8988T (cell line): ENCODE measurements at regions not wholly inside any gene's neighbourhood (a gene's known extent, or its start where the extent isn't known, plus 50 kb on each side); places are given as distances from the start of the nearest gene placed in this dataset.
"Not testable (repeated sequence)": the region's sequence is repeated elsewhere in the genome, so short reads cannot be mapped to it uniquely, and the experiment has no call there.

Experiments
- DNase-seq: peaks from one replicate; pipeline ENCODE4 v3.0.0; 2011

GRCh38 chr2:87360927-87361326 lies 339.3 kb upstream of the PLGLB1 start:
- not testable (repeated sequence) for DNase-seq

DNA sequence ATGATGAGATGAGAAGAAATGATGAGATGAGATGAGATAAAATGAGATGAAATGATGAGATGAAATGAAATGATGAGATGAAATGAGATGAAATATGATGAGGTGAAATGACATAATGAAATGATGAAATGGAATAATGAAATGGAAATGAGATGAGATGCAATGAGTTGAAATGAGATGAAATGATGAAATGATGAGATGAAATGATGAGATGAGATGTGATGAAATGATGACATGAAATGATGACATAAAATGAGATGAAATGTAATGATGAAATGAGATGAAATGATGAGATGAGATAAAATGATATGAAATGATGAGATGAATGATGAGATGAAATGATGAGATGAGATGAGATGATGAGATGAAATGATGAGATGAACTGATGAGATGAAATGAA lies 340.2 kb upstream of the PLGLB1 start:
- not testable (repeated sequence) for DNase-seq

GRCh38 chr2:87364379-87364778 lies 342.7 kb upstream of the PLGLB1 start:
- not testable (repeated sequence) for DNase-seq

DNA sequence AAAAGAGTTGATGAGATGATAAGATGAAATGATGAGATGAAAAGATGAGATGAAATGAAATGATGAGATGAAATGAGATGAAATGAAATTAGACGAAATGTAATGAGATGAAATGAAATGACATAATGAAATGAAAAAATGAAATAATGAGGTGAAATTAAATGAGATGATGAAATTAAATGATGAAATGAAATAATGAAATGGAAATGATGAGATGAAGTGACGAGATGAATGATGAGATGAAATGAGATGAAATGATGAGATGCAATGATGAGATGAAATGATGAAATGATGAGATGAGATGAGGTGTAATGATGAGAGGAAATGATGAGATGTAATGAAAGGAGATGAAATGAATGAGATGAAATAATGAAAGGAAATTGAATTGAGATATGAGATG lies 343.4 kb upstream of the PLGLB1 start:
- not testable (repeated sequence) for DNase-seq

- not testable (repeated sequence) for DNase-seq
Measured at GRCh38 chr2:87386063-87386560, 361.8 kb upstream of the PLGLB2 start.

DNA sequence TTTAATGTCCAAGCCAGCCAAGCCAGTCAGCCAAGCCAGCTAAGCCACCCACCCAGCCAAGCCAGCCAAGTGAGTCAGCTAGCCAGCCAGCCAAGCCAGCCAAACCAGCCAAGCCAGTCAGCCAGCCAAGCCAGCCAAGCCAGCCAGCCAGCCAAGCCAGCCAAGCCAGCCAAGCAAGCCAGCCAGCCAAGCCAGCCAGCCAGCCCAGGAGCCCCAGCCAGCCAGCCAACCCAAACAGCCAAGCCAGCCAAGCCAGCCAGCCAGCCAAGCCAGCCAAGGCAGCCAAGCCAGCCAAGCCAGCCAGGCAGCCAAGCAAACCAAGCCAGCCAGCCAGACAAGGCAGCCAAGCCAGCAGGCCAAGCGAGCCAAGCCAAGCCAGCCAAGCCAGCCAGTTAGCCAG lies 352.1 kb upstream of the PLGLB2 start:
- DNase-seq, result not testable (repeated sequence)

DNA sequence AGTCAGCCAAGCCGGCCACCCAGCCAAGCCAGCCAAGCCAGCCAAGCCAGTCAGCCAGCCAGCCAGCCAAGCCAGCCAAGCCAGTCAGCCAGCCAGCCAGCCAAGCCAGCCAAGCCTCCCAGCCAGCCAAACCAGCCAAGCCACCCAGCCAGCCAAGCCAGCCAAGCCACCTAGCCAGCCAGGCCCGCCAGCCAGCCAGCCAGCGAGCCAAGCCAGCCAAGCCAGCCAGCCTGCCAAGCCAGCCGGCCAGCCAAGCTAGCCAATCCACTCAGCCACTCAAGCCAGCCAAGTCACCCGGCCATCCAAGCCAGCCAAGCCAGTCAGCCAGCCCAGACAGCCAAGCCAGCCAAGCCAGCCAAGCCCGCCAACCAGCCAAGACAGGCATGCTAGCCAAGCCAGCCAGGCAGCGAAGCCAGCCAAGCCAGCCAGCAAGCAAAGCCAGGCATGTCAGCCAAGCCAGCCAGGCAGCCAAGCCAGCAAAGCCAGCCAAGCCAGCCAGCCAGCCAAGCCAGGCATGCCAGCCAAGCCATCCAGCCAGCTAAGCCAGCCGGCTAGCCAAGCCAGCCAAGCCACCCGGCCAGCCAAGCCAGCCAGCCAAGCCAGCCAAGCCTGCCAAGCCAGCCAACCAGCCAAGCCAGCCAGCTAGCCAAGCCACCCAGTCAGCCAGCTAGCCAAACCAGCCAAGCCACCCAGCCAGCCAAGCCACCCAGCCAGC lies 351.2 kb upstream of the PLGLB2 start:
- not testable (repeated sequence) for DNase-seq

DNA sequence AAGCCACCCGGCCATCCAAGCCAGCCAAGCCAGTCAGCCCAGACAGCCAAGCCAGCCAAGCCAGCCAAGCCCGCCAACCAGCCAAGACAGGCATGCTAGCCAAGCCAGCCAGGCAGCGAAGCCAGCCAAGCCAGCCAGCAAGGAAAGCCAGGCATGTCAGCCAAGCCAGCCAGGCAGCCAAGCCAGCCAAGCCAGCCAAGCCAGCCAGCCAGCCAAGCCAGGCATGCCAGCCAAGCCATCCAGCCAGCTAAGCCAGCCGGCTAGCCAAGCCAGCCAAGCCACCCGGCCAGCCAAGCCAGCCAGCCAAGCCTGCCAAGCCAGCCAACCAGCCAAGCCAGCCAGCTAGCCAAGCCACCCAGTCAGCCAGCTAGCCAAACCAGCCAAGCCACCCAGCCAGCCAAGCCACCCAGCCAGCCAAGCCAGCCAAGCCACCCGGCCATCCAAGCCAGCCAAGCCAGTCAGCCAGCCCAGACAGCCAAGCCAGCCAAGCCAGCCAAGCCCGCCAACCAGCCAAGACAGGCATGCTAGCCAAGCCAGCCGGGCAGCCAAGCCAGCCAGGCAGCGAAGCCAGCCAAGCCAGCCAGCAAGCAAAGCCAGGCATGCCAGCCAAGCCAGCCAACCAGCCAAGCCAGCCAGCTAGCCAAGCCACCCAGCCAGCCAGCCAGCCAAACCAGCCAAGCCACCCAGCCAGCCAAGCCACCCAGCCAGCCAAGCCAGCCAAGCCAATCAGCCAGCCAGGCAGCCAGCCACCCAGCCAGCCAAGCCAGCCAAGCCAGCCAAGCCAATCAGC lies 350.4 kb upstream of the PLGLB2 start:
- DNase-seq, result not testable (repeated sequence)

DNA sequence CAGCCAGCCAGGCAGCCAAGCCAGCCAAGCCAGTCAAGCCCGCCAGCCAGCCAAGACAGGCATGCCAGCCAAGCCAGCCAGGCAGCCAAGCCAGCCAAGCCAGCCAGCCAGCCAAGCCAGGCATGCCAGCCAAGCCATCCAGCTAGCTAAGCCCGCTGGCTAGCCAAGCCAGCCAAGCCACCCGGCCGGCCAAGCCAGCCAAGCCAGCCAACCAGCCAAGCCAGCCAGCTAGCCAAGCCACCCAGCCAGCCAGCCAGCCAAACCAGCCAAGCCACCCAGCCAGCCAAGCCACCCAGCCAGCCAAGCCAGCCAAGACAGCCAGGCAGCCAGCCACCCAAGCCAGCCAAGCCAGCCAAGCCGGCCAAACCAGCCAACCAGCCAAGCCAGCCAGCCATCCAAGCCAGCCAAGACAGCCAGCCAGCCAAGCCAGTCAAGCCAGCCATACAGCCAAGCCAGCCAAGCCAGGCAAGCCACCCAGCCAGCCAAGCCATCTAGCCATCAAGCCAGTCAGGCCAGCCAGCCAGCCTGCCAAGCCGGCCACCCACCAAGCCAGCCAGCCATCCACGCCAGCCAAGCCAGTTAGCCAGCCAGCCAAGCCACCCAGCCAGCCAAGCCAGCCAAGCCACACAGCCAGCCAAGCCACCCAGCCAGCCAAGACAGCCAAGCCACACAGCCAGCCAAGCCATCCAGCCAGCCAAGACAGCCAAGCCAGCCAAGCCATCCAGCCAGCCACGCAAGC lies 349.2 kb upstream of the PLGLB2 start:
- not testable (repeated sequence) for DNase-seq

GRCh38 chr2:87401726-87402345 lies 346.1 kb upstream of the PLGLB2 start:
- no peak for DNase-seq

- DNase-seq, result no peak
Measured at GRCh38 chr2:87403893-87404175, 344.1 kb upstream of the PLGLB2 start.

DNA sequence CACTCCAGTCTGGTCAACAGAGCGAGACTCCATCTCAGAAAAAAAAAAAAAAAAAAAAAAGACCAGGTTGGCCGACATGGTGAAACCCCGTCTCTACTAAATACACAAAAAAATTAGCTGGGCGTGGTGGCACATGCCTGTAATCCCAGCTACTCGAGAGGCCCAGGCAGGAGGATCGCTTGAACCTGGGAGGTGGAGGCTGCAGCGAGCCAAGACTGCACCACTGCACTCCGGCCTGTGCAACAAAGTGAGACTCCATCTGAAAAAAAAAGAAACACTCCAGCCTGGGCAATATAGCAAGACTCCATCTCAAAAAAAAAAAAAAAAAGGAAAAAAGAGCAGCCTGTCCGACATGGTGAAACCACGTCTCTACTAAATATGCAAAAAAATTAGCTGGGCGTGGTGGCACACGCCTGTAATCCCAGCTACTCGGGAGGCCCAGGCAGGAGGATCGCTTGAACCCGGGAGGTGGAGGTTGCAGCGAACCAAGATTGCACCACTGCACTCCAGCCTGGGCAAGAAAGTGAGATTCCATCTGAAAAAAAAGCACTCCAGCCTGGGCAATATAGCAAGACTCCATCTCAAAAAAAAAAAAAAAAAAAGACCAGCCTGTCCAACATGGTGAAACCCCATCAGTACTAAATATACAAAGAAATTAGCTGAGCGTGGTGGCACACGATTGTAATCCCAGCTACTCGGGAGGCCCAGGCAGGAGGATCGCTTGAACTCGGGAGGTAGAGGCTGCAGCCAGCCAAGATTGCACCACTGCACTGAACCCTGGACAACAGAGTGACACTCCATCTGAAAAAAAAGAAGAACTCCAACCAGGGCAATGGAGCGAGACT lies 343.3 kb upstream of the PLGLB2 start:
- not testable (repeated sequence) for DNase-seq

DNA sequence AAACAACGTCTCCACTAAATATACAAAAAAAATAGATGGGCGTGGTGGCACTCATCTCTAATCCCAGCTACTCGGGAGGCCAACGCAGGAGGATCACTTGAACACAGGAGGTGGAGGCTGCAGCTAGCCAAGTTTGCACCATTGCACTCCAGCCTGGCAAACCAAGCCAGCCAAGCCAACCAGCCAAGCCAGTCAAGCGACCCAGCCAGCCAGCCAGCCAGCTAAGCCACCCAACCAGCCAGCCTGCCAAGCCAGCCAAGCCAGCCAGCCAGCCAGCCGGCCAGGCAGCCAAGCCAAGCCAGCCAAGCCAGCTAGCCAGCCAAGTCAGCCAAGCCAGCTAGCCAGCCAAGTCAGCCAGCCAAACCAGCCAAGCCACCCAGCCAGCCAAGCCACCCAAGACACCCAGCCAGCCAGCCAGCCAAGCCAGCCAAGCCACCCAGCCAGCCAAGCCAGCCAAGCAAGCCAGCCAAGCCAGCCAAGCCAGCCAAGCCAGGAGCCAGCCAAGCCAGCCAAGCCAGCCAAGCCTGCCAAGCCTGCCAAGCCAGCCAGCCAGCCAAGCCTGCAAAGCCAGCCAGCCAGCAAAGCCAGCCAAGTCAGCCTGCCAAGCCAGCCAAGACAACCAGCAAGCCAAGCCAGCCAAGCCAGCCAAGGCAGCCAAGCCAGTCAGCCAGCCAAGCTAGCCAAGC lies 342.2 kb upstream of the PLGLB2 start:
- DNase-seq, result not testable (repeated sequence)

DNA sequence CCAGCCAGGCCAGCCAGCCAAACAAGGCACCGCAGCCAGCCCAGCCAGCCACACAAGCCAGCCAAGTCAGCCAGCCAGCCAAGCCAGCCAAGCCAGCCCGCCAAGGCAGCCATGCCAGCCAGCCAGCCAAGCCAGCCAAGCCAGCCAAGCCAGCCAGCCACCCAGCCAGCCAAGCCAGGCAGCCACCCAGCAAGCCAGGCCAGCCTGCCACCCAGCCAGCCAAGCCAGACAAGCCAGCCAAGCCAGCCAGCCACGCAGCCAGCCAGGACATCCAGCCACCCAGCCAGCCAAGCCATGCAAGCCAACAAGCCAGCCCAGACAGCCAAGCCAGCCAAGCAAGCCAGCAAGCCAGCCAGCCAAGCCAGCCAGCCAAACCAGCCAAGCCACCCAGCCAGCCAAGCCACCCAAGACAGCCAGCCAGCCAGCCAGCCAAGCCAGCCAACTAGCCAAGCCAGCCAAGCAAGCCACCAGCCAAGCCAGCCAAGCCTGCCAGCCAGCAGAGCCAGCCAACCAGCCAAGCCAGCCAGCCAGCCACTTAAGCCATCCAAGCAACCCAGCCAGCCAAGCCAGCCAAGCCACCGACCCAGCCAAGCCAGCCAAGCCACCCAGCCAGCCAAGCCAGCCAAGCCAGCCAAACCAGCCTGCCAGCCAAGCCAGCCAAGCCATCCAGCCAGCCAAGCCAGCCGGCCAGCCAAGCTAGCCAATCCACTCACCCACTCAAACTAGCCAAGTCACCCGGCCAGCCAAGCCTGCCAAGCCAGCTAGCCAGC lies 341.3 kb upstream of the PLGLB2 start:
- DNase-seq, result peak; percentile 2

DNA sequence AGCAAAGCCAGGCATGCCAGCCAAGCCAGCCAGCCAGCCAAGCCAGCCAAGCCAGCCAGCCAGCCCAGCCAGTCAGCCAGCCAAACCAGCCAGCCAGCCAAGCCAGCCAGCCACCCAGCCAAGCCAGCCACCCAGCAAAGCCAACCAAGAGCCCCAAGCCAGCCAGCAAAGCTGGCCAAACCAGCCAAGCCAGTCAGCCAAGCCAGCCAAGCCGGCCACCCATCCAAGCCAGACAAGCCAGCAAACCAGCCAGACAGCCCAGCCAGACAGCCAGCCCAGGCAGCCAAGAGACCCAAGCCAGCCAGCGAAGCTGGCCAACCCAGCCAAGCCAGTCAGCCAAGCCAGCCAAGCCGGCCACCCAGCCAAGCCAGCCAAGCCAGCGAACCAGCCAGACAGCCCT lies 338.3 kb upstream of the PLGLB2 start:
- DNase-seq, result not testable (repeated sequence)

DNA sequence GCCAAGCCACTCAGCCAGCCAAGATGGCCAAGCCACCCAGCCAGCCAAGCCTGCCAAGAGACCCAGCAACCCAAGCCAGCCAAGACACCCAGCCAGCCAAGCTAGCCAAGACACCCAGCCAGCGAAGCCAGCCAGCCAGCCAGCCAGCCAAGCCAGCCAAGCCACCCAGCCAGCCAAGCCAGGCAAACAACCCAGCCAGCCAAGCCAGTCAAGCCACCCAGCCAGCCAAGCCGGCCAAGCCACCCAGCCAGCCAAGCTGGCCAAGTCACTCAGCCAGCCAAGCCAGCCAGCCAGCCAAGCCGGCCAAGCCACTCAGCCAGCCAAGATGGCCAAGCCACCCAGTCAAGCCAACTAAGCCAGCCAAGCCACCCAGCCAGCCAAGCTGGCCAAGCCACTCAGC lies 337.5 kb upstream of the PLGLB2 start:
- not testable (repeated sequence) for DNase-seq

- DNase-seq, result not testable (repeated sequence)
Measured at GRCh38 chr2:87412036-87412820, 335.7 kb upstream of the PLGLB2 start.

DNA sequence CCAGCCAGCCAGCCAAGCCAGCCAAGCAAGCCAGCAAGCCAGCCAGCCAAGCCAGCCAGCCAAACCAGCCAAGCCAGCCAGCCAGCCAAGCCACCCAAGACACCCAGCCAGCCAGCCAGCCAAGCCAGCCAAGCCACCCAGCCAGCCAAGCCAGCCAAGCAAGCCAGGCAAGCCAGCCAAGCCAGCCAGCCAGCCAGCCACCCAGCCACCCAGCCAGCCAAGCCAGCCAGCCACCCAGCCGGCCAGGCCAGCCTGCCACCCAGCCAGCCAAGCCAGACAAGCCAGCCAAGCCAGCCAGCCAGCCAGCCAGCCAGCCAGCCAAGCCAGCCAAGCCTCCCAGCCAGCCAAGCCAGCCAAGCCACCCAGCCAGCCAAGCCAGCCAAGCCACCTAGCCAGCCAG lies 333.6 kb upstream of the PLGLB2 start:
- not testable (repeated sequence) for DNase-seq

GRCh38 chr2:87414795-87415570 lies 332.9 kb upstream of the PLGLB2 start:
- not testable (repeated sequence) for DNase-seq
